Activated naive CD4-positive, alpha-beta T cell treated with anti-CD3 and anti-CD28 coated beads for 36 hours (primary cell): ENCODE measurements at regions not wholly inside any gene's neighbourhood (a gene's known extent, or its start where the extent isn't known, plus 50 kb on each side); places are given as distances from the start of the nearest gene placed in this dataset.
"Not testable (repeated sequence)": the region's sequence is repeated elsewhere in the genome, so short reads cannot be mapped to it uniquely, and the experiment has no call there.

Experiments
- CTCF ChIA-PET: fragments of 350-600 bp; sonication (Branson Sonifier 250); formaldehyde crosslinking; loops from one replicate; lab custom pipeline; 2021; ENCODE audit warnings: antibody characterized with exemption; lab: Charles Lee
- DNase-seq: peaks from one replicate; pipeline ENCODE4 v3.0.0-alpha.2; 2020
- H3K27ac Mint-ChIP-seq: one replicate; pipeline ENCODE4 v1.8.0; 2021; ENCODE audit warnings: mild to moderate bottlenecking, mixed read lengths
- H3K27me3 Mint-ChIP-seq: one replicate; pipeline ENCODE4 v1.8.0; 2021; ENCODE audit warnings: low read depth, mixed read lengths
- H3K36me3 Mint-ChIP-seq: one replicate; pipeline ENCODE4 v1.8.0; 2021; ENCODE audit warnings: low read depth, mixed read lengths
- H3K4me1 Mint-ChIP-seq: one replicate; pipeline ENCODE4 v1.8.0; 2021; ENCODE audit warnings: low read depth, mixed read lengths
- H3K4me3 Mint-ChIP-seq: one replicate; pipeline ENCODE4 v1.8.0; 2021; ENCODE audit warnings: mild to moderate bottlenecking, moderate library complexity, mixed read lengths
- H3K9me3 Mint-ChIP-seq: one replicate; pipeline ENCODE4 v1.8.0; 2021; ENCODE audit warnings: mixed read lengths
- intact Hi-C: fragments of 100-400 bp; cut with micrococcal nuclease; formaldehyde crosslinking; loops from one replicate; pipeline ENCODE4 v1.15.1; 2023

- intact Hi-C loops = no loop called here
- H3K27me3 Mint-ChIP-seq = no peaks in the 10 kb centered on the region
- peaks cover 8% of the 10 kb centered on the region for H3K9me3 Mint-ChIP-seq
- CTCF ChIA-PET = interaction anchor here (0.6 kb wide), 1 partner anchor 919 kb away, joined by 3 read pairs; no protein-coding TSS in a partner anchor
- no peak overlapping the region for H3K4me3 Mint-ChIP-seq
- DNase-seq = no peak
- no peak overlapping the region for H3K27ac Mint-ChIP-seq
- no peaks in the 10 kb centered on the region for H3K4me1 Mint-ChIP-seq
- H3K36me3 Mint-ChIP-seq = no peaks in the 10 kb centered on the region
These were observed 328.0 kb upstream of the TECRL start for GRCh38 chr4:64737026-64737853.

DNA sequence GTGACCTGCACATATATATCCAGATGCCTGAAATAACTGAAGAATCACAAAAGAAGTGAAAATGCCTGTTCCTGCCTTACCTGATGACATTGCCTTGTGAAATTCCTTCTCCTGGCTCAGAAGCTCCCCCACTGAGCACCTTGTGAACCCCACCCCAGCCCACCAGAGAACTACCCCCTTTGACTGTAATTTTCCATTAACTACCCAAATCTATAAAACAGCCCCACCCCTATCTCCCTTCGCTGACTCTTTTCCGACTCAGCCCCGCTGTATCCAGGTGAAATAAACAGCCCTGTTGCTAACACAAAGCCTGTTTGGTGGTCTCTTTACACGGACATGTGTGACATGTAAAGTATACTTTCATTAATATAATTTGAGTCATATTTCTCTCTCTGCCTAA is 320.3 kb upstream of the TECRL start:
- no peaks in the 10 kb centered on the region for H3K36me3 Mint-ChIP-seq
- no peaks in the 10 kb centered on the region for H3K27me3 Mint-ChIP-seq
- no peaks in the 10 kb centered on the region for H3K4me1 Mint-ChIP-seq
- no peak overlapping the region for H3K27ac Mint-ChIP-seq
- H3K9me3 Mint-ChIP-seq = peaks cover 14% of the 10 kb centered on the region
- CTCF ChIA-PET = no interaction called here
- H3K4me3 Mint-ChIP-seq = no peak overlapping the region
- intact Hi-C loops = no loop called here
- no peak for DNase-seq

GRCh38 chr4:64727960-64728359 is 318.7 kb upstream of the TECRL start:
- Mint-ChIP-seq H3K4me3 (no peak overlapping the region), H3K9me3 (peaks cover 13% of the 10 kb centered on the region), H3K4me1 (no peaks in the 10 kb centered on the region), H3K27ac (no peak overlapping the region), H3K27me3 (no peaks in the 10 kb centered on the region), H3K36me3 (no peaks in the 10 kb centered on the region)
- CTCF ChIA-PET = no interaction called here
- no peak for DNase-seq
- intact Hi-C loops = no loop called here

DNA sequence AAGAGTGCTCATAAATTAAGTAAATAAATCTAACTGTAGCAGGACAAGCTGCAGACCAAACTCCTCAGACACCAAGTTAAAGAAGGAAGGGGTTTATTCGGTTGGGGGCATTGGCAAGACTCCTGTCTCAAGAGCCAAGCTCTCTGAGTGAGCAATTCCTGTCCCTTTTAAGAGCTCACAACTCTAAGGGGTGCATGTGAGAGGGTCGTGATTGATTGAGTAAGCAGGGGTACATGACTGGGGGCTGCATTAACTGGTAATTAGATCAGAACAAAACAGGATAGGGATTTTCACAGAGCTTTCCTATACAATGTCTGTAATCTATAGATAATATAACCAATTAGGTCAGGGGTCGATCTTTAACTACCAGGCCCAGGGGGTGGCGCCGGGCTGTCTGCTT is 318.1 kb upstream of the TECRL start:
- CTCF ChIA-PET, H3K27ac Mint-ChIP-seq, H3K27me3 Mint-ChIP-seq: not testable (repeated sequence)

GRCh38 chr4:64724689-64725088 is 315.4 kb upstream of the TECRL start:
- intact Hi-C loops = no loop called here
- Mint-ChIP-seq H3K9me3 (peaks cover 3% of the 10 kb centered on the region), H3K27ac (no peak overlapping the region), H3K4me3 (no peak overlapping the region), H3K4me1 (no peaks in the 10 kb centered on the region), H3K27me3 (no peaks in the 10 kb centered on the region), H3K36me3 (no peaks in the 10 kb centered on the region)
- CTCF ChIA-PET = no interaction called here
- DNase-seq = no peak

More for the DNA sequence above, 318.1 kb upstream of the TECRL start:
- intact Hi-C loops, H3K4me1 Mint-ChIP-seq, H3K4me3 Mint-ChIP-seq, H3K9me3 Mint-ChIP-seq, DNase-seq, H3K36me3 Mint-ChIP-seq: not testable (repeated sequence)

GRCh38 chr4:64721106-64721505 is 311.9 kb upstream of the TECRL start:
- Mint-ChIP-seq H3K36me3 (no peaks in the 10 kb centered on the region), H3K4me3 (no peak overlapping the region), H3K27me3 (no peaks in the 10 kb centered on the region), H3K4me1 (no peaks in the 10 kb centered on the region), H3K27ac (no peak overlapping the region), H3K9me3 (no peaks in the 10 kb centered on the region)
- DNase-seq = no peak
- intact Hi-C loops = no loop called here
- CTCF ChIA-PET = no interaction called here

GRCh38 chr4:64718091-64718490 is 308.8 kb upstream of the TECRL start:
- Mint-ChIP-seq H3K4me1 (no peaks in the 10 kb centered on the region), H3K36me3 (no peaks in the 10 kb centered on the region), H3K4me3 (no peak overlapping the region), H3K9me3 (no peaks in the 10 kb centered on the region), H3K27ac (no peak overlapping the region), H3K27me3 (no peaks in the 10 kb centered on the region)
- intact Hi-C loops = no loop called here
- CTCF ChIA-PET = no interaction called here
- DNase-seq = no peak

- intact Hi-C loops = no loop called here
- CTCF ChIA-PET = no interaction called here
- Mint-ChIP-seq H3K27me3 (no peaks in the 10 kb centered on the region), H3K4me1 (no peaks in the 10 kb centered on the region), H3K9me3 (no peaks in the 10 kb centered on the region), H3K4me3 (no peak overlapping the region), H3K36me3 (no peaks in the 10 kb centered on the region), H3K27ac (no peak overlapping the region)
- no peak for DNase-seq
These were observed 306.5 kb upstream of the TECRL start for GRCh38 chr4:64715741-64716140.

GRCh38 chr4:64713256-64713840 is 304.1 kb upstream of the TECRL start:
- H3K4me3 Mint-ChIP-seq = no peak overlapping the region
- H3K4me1 Mint-ChIP-seq = no peaks in the 10 kb centered on the region
- H3K27me3 Mint-ChIP-seq = no peaks in the 10 kb centered on the region
- no peak for DNase-seq
- H3K36me3 Mint-ChIP-seq = no peaks in the 10 kb centered on the region
- CTCF ChIA-PET = interaction anchor here (0.6 kb wide), 1 partner anchor 192 kb away, joined by 3 read pairs; no protein-coding TSS in a partner anchor
- intact Hi-C loops = no loop called here
- no peak overlapping the region for H3K27ac Mint-ChIP-seq
- no peaks in the 10 kb centered on the region for H3K9me3 Mint-ChIP-seq

DNA sequence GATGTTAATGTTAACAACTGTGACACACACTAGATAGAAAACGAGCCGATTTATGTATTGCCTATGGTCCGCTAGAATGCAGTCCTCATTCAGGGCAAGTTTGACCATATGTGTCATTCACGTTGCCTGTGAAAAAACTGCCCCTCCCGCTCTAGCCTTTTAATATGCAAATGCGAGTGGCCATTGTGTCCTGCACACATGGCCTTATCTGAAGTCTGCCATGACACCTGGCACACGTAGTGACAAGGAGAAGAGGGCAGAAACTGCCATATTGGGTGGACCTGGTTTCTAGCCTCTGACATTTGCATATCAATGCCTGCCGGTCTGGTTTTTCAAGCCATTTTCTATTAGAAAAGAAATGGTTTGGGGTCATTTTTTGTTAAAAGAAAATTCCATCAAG is 303.3 kb upstream of the TECRL start:
- Mint-ChIP-seq H3K4me3 (no peak overlapping the region), H3K36me3 (no peaks in the 10 kb centered on the region), H3K27me3 (no peaks in the 10 kb centered on the region), H3K4me1 (no peaks in the 10 kb centered on the region), H3K27ac (no peak overlapping the region), H3K9me3 (no peaks in the 10 kb centered on the region)
- CTCF ChIA-PET = no interaction called here
- no peak for DNase-seq
- intact Hi-C loops = no loop called here

- no peaks in the 10 kb centered on the region for H3K27me3 Mint-ChIP-seq
- H3K4me3 Mint-ChIP-seq = no peak overlapping the region
- intact Hi-C loops = no loop called here
- no peak overlapping the region for H3K27ac Mint-ChIP-seq
- H3K9me3 Mint-ChIP-seq = peaks cover 3% of the 10 kb centered on the region
- CTCF ChIA-PET = no interaction called here
- peaks cover 1% of the 10 kb centered on the region for H3K36me3 Mint-ChIP-seq
- no peaks in the 10 kb centered on the region for H3K4me1 Mint-ChIP-seq
- DNase-seq = no peak
These were observed 296.7 kb upstream of the TECRL start for GRCh38 chr4:64705989-64706388.

GRCh38 chr4:64698171-64698570 is 288.9 kb upstream of the TECRL start:
- H3K9me3 Mint-ChIP-seq = peaks cover 6% of the 10 kb centered on the region
- intact Hi-C loops = no loop called here
- no peak overlapping the region for H3K4me3 Mint-ChIP-seq
- DNase-seq = no peak
- H3K27ac Mint-ChIP-seq = no peak overlapping the region
- H3K36me3 Mint-ChIP-seq = no peaks in the 10 kb centered on the region
- H3K27me3 Mint-ChIP-seq = no peaks in the 10 kb centered on the region
- H3K4me1 Mint-ChIP-seq = no peaks in the 10 kb centered on the region
- CTCF ChIA-PET = no interaction called here

DNA sequence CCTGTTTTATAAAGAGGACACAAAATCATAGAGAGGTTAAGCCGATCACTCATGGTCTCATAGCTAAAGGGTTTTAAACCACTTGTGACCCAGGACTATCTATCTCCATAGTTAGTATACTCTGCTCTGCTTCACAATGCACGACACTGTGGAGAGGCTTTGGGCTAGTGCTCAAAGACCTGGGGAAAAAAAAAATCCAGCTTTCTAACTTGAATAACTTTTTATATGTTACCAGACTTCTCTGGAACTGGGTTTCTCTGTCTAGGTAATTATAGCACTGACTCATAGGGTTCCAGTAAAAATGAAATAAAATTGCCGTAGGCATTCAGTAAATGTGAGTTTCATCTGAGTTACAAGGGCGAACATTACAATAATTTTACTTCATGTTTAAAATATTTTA is 273.7 kb upstream of the TECRL start:
- H3K4me1 Mint-ChIP-seq = no peaks in the 10 kb centered on the region
- no peak overlapping the region for H3K4me3 Mint-ChIP-seq
- intact Hi-C loops = no loop called here
- H3K27ac Mint-ChIP-seq = no peak overlapping the region
- peaks cover 4% of the 10 kb centered on the region for H3K9me3 Mint-ChIP-seq
- no peaks in the 10 kb centered on the region for H3K36me3 Mint-ChIP-seq
- CTCF ChIA-PET = no interaction called here
- DNase-seq = no peak
- no peaks in the 10 kb centered on the region for H3K27me3 Mint-ChIP-seq
